Body of pancreas (tissue), 4 donors: ENCODE measurements at regions not wholly inside any gene's neighbourhood (a gene's known extent, or its start where the extent isn't known, plus 50 kb on each side); places are given as distances from the start of the nearest gene placed in this dataset.

Experiments
- POLR2A ChIP-seq, 3 donors: fragments of 450-650 bp; IDR thresholded peaks; one replicate each; pipeline ENCODE4 v1.6.1; 2016; ENCODE audit warnings: antibody characterized with exemption in 3 of 3, mild to moderate bottlenecking in 2 of 3
- TF ChIP-seq, protein P1 (sequence below), 7 experiments: fragments of 450-650 bp in 4 of 7; fragments of 200-600 bp in 3 of 7; sonication (generic) in 3 of 7; IDR thresholded peaks; one replicate each; pipeline ENCODE4 v1.5.1; 2016 to 2019; ENCODE audit warnings: antibody characterized with exemption in 7 of 7

DNA sequence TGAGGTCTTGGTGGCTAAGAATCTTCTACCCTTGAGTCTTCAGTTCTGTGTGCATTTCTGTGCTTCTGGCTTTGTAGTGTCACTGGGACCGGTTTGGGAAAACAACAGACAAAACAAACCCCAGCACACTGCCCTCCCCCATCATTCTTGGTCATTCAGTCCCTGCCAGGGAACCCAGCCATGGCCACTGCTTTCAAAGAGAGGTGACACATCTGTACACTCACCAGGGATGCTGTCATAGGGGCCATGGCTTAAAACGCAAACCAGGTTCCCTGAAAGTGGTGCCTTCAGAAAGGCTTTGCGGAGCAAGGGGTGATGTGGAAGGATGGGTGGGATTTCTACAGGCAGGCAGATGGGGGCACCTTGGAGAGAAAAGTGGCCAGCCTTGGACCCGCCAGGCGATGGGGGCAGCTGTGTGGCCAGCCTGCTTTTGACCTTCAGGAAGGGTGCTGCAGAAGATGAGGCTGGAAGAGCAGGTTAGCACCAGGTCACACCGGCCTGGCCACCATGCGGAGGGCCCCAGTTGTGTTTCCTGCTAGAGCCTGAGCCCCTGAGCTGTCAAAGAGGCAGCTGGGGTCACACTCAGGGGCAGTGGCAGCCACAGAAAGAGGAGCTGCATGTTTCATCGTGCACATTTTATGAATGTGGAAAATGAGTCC, 101.3 kb downstream of the INHBB start:
- TF ChIP-seq, protein P1, sequence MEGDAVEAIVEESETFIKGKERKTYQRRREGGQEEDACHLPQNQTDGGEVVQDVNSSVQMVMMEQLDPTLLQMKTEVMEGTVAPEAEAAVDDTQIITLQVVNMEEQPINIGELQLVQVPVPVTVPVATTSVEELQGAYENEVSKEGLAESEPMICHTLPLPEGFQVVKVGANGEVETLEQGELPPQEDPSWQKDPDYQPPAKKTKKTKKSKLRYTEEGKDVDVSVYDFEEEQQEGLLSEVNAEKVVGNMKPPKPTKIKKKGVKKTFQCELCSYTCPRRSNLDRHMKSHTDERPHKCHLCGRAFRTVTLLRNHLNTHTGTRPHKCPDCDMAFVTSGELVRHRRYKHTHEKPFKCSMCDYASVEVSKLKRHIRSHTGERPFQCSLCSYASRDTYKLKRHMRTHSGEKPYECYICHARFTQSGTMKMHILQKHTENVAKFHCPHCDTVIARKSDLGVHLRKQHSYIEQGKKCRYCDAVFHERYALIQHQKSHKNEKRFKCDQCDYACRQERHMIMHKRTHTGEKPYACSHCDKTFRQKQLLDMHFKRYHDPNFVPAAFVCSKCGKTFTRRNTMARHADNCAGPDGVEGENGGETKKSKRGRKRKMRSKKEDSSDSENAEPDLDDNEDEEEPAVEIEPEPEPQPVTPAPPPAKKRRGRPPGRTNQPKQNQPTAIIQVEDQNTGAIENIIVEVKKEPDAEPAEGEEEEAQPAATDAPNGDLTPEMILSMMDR (IDR thresholded peaks at IDR 0.05), result no peak
- no peak for TF ChIP-seq POLR2A (IDR thresholded peaks at IDR 0.05)
